ENCODE measurements at regions not wholly inside any gene's neighbourhood (a gene's known extent, or its start where the extent isn't known, plus 50 kb on each side); places are given as distances from the start of the nearest gene placed in this dataset.

DNA sequence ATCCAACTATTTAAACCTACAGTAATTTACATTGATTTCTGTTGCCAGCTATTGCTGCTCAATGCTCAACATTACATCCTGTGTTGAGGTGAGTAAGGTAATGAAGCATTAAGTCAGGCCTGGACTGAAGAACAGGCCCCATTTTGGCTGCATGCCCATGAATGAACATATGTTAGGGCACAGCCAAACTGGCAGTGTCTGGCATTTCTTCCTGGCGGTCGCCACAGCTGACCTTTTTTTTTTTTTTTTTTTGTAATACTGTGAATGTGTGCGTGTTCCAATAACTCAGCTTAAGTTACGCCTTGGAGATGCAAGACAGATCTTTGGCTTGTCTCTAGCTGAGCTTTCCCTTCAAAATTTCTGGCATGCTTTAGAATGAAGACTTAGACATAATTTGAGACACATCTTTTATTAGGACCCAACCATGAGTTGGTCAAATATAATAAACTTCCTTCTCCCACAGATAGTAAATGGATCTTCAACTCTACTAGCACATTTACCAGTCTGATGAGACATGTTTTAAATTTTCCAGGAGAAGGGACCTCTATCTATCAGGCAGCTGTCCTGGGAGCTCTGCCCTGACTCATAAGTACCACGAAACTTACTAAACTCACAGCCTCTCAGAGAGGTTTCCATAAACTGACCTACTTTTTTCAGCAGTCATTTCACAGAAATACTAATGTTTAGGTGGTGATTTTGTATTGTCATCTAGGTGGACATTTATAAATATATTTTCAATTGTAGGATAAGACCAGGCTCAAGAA, 341.1 kb upstream of the RUNX1 start:
- no peak for DNase-seq (ENCODE audit: low read depth, low spot score)
- ChIA-PET POLR2A (interaction anchor here (0.6 kb wide), 1 partner anchor 85 kb away, joined by 6 read pairs; no protein-coding TSS in a partner anchor), CTCF (no interaction called here)
- no peaks in the 10 kb centered on the region for H3K4me1 ChIP-seq (ENCODE audit: control insufficient read depth, insufficient read depth, low read length)
- intact Hi-C loops (cut with micrococcal nuclease; ENCODE audit: unreplicated experiment) (no loop called here), in situ Hi-C loops (cut with HindIII; ENCODE audit: low pct_unique_long_range_greater_than_20kb, low sequenced_read_pairs) (no loop called here)
- BruUV-seq (replicated peaks) = no TSS peak
- H3K4me3 ChIP-seq (ENCODE audit: low read depth in 2 of 2, low read length in 2 of 2) = no peak overlapping the region
- TF ChIP-seq, protein P1, sequence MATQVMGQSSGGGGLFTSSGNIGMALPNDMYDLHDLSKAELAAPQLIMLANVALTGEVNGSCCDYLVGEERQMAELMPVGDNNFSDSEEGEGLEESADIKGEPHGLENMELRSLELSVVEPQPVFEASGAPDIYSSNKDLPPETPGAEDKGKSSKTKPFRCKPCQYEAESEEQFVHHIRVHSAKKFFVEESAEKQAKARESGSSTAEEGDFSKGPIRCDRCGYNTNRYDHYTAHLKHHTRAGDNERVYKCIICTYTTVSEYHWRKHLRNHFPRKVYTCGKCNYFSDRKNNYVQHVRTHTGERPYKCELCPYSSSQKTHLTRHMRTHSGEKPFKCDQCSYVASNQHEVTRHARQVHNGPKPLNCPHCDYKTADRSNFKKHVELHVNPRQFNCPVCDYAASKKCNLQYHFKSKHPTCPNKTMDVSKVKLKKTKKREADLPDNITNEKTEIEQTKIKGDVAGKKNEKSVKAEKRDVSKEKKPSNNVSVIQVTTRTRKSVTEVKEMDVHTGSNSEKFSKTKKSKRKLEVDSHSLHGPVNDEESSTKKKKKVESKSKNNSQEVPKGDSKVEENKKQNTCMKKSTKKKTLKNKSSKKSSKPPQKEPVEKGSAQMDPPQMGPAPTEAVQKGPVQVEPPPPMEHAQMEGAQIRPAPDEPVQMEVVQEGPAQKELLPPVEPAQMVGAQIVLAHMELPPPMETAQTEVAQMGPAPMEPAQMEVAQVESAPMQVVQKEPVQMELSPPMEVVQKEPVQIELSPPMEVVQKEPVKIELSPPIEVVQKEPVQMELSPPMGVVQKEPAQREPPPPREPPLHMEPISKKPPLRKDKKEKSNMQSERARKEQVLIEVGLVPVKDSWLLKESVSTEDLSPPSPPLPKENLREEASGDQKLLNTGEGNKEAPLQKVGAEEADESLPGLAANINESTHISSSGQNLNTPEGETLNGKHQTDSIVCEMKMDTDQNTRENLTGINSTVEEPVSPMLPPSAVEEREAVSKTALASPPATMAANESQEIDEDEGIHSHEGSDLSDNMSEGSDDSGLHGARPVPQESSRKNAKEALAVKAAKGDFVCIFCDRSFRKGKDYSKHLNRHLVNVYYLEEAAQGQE (IDR thresholded peaks at IDR 0.05; ENCODE audit: insufficient read depth in 1 of 2, low read depth in 2 of 2, low read length in 1 of 2) = no peak
- TF ChIP-seq TCF7L2 (IDR thresholded peaks at IDR 0.05; ENCODE audit: low read depth, low read length) = no peak
- H3K36me3 ChIP-seq (ENCODE audit: control insufficient read depth, insufficient read depth, low read length) = no peaks in the 10 kb centered on the region
- no peak overlapping the region for H3K27ac ChIP-seq (ENCODE audit: low read length)
- H3K9me3 ChIP-seq (ENCODE audit: control insufficient read depth, insufficient read depth, low read depth, low read length) = no peaks in the 10 kb centered on the region
- H3K27me3 ChIP-seq (ENCODE audit: control insufficient read depth, insufficient read depth, low read length) = no peaks in the 10 kb centered on the region
- no peak for ATAC-seq

DNA sequence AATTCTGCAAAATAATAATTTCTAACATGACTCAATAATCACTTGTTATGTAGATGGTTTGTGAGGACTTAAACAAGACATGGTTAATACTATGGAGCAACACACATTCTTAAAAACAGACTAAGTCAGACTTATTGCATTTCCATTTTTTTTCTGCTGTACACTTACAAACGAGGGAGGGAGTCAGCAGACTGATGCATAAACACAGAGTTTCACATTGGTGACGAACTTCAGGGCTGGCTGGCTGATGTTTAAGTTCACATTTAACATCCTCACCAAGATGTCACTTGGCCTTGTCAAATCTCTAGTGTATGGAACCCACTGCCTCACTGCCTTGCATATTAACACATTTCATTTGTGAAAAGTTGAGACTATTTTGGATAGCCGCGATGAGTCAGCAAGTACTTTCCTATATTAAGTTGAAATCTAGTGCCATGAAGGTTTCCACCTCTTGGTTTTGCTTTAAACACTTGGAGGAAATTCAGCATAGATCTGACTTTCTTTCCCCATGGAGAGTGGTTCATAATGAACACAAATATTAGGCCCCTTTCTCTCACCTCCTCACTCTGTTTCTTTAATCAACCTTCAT, 337.5 kb upstream of the RUNX1 start:
- H3K4me3 ChIP-seq (ENCODE audit: low read depth in 2 of 2, low read length in 2 of 2) = no peak overlapping the region
- H3K4me1 ChIP-seq (ENCODE audit: control insufficient read depth, insufficient read depth, low read length) = no peaks in the 10 kb centered on the region
- intact Hi-C loops (cut with micrococcal nuclease; ENCODE audit: unreplicated experiment) = no loop called here
- no peaks in the 10 kb centered on the region for H3K36me3 ChIP-seq (ENCODE audit: control insufficient read depth, insufficient read depth, low read length)
- no peaks in the 10 kb centered on the region for H3K27me3 ChIP-seq (ENCODE audit: control insufficient read depth, insufficient read depth, low read length)
- ATAC-seq (no peak), DNase-seq (ENCODE audit: low read depth, low spot score) (no peak)
- in situ Hi-C loops (cut with HindIII; ENCODE audit: low pct_unique_long_range_greater_than_20kb, low sequenced_read_pairs) = no loop called here
- no peak overlapping the region for H3K27ac ChIP-seq (ENCODE audit: low read length)
- TF ChIP-seq, protein P1 (IDR thresholded peaks at IDR 0.05; ENCODE audit: insufficient read depth in 1 of 2, low read depth in 2 of 2, low read length in 1 of 2) = no peak
- TF ChIP-seq POLR2AphosphoS5 (IDR thresholded peaks at IDR 0.05; ENCODE audit: low read depth, low read length) = no peak
- TF ChIP-seq SIN3A (IDR thresholded peaks at IDR 0.05; ENCODE audit: borderline replicate concordance, insufficient read depth, low read depth, low read length) = no peak
- TF ChIP-seq, protein P2, sequence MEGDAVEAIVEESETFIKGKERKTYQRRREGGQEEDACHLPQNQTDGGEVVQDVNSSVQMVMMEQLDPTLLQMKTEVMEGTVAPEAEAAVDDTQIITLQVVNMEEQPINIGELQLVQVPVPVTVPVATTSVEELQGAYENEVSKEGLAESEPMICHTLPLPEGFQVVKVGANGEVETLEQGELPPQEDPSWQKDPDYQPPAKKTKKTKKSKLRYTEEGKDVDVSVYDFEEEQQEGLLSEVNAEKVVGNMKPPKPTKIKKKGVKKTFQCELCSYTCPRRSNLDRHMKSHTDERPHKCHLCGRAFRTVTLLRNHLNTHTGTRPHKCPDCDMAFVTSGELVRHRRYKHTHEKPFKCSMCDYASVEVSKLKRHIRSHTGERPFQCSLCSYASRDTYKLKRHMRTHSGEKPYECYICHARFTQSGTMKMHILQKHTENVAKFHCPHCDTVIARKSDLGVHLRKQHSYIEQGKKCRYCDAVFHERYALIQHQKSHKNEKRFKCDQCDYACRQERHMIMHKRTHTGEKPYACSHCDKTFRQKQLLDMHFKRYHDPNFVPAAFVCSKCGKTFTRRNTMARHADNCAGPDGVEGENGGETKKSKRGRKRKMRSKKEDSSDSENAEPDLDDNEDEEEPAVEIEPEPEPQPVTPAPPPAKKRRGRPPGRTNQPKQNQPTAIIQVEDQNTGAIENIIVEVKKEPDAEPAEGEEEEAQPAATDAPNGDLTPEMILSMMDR (IDR thresholded peaks at IDR 0.05) = no peak
- no peak for TF ChIP-seq TCF7L2 (IDR thresholded peaks at IDR 0.05; ENCODE audit: low read depth, low read length)
- no peaks in the 10 kb centered on the region for H3K9me3 ChIP-seq (ENCODE audit: control insufficient read depth, insufficient read depth, low read depth, low read length)
- ChIA-PET POLR2A (no interaction called here), CTCF (no interaction called here)
- BruUV-seq (replicated peaks) = no TSS peak
